Smooth muscle cell (in vitro differentiated cells): ENCODE measurements at regions not wholly inside any gene's neighbourhood (a gene's known extent, or its start where the extent isn't known, plus 50 kb on each side); places are given as distances from the start of the nearest gene placed in this dataset.

Experiments used
- DNase-seq: peaks from one replicate; lab custom pipeline; 2025; ENCODE audit not compliant: unreplicated experiment; lab: John Stamatoyannopoulos, UW
- H2AFZ ChIP-seq: fragments of 200-600 bp; sonication (generic); 2 replicates; pipeline ENCODE4 v1.6.0; 2016; ENCODE audit warnings: antibody characterized with exemption, low read depth, mild to moderate bottlenecking
- H3F3A ChIP-seq: fragments of 200-600 bp; sonication (generic); 2 replicates; pipeline ENCODE4 v1.6.0; 2017; ENCODE audit warnings: antibody characterized with exemption, low read depth
- H3K27ac ChIP-seq: fragments of 200-600 bp; sonication (generic); 2 replicates; pipeline ENCODE4 v1.5.1; 2016; ENCODE audit warnings: low read depth, mild to moderate bottlenecking
- H3K27me3 ChIP-seq: fragments of 200-600 bp; sonication (generic); 2 replicates; pipeline ENCODE4 v1.6.1; 2016; ENCODE audit warnings: low read depth, mild to moderate bottlenecking
- H3K36me3 ChIP-seq: fragments of 200-600 bp; sonication (generic); 2 replicates; pipeline ENCODE4 v1.5.1; 2016; ENCODE audit warnings: low read depth
- H3K4me1 ChIP-seq: fragments of 200-600 bp; sonication (generic); 2 replicates; pipeline ENCODE4 v1.5.1; 2016; ENCODE audit warnings: low read depth
- H3K4me2 ChIP-seq: fragments of 200-600 bp; sonication (generic); 2 replicates; pipeline ENCODE4 v1.6.0; 2016; ENCODE audit warnings: mild to moderate bottlenecking
- H3K4me3 ChIP-seq: fragments of 200-600 bp; sonication (generic); 2 replicates; pipeline ENCODE4 v1.5.1; 2016; ENCODE audit warnings: mild to moderate bottlenecking
- H3K79me2 ChIP-seq: fragments of 200-600 bp; sonication (generic); 2 replicates; pipeline ENCODE4 v1.6.0; 2016; ENCODE audit warnings: low read depth, mild to moderate bottlenecking
- H3K9ac ChIP-seq: fragments of 200-600 bp; sonication (generic); 2 replicates; pipeline ENCODE4 v1.6.0; 2016; ENCODE audit warnings: low read depth
- H3K9me3 ChIP-seq: fragments of 200-600 bp; sonication (generic); replicated peaks from 2 replicates; pipeline ENCODE4 v1.5.1; 2016; ENCODE audit warnings: low read depth
- H4K20me1 ChIP-seq: fragments of 200-600 bp; sonication (generic); 2 replicates; pipeline ENCODE4 v1.6.0; 2016; ENCODE audit warnings: low read depth
- CTCF ChIP-seq: fragments of 200-600 bp; sonication (generic); IDR thresholded peaks from 2 replicates; pipeline ENCODE4 v1.5.1; 2017; ENCODE audit warnings: borderline replicate concordance, mild to moderate bottlenecking, antibody characterized with exemption; ENCODE audit not compliant: insufficient read depth, poor library complexity, severe bottlenecking
- WGBS: methylation state at CpG from one replicate; pipeline ENCODE4 v1.1.7; 2016; ENCODE audit warnings: low lambda C conversion rate; 5-methylcytosine and 5-hydroxymethylcytosine counted together

- 96% methylated on average over 1 of the region's 1 CpG for WGBS
- Histone ChIP-seq H3K27ac (no peak overlapping the region), H3K4me1 (no peaks in the 10 kb centered on the region)
These were observed 93.6 kb upstream of the DEPDC1 start for GRCh38 chr1:68590473-68590872.

GRCh38 chr1:68594851-68595250 is 98.0 kb upstream of the DEPDC1 start:
- no peak overlapping the region for H3K4me2 ChIP-seq
- no peak overlapping the region for H2AFZ ChIP-seq
- DNase-seq, result no peak
- H3K9me3 ChIP-seq, result no peaks in the 10 kb centered on the region
- no peaks in the 10 kb centered on the region for H3F3A ChIP-seq
- H3K27me3 ChIP-seq, result no peaks in the 10 kb centered on the region
- H3K36me3 ChIP-seq, result no peaks in the 10 kb centered on the region
- no peak overlapping the region for H3K27ac ChIP-seq
- 88% methylated on average over 2 of the region's 2 CpGs for WGBS
- no peaks in the 10 kb centered on the region for H3K4me1 ChIP-seq
- H4K20me1 ChIP-seq, result no peaks in the 10 kb centered on the region
- no peak overlapping the region for H3K9ac ChIP-seq
- no peak overlapping the region for H3K4me3 ChIP-seq
- H3K79me2 ChIP-seq, result no peaks in the 10 kb centered on the region
- no peak for TF ChIP-seq CTCF

More at GRCh38 chr1:68590473-68590872, 93.6 kb upstream of the DEPDC1 start:
- no peak overlapping the region for H3K4me3 ChIP-seq
- no peaks in the 10 kb centered on the region for H3K36me3 ChIP-seq
- no peak overlapping the region for H3K9ac ChIP-seq
- DNase-seq, result no peak
- no peaks in the 10 kb centered on the region for H3K27me3 ChIP-seq
- no peaks in the 10 kb centered on the region for H3K9me3 ChIP-seq
- H3K4me2 ChIP-seq, result no peak overlapping the region
- H3F3A ChIP-seq, result no peaks in the 10 kb centered on the region
- H4K20me1 ChIP-seq, result no peaks in the 10 kb centered on the region
- no peak for TF ChIP-seq CTCF
- no peaks in the 10 kb centered on the region for H3K79me2 ChIP-seq
- no peak overlapping the region for H2AFZ ChIP-seq

- H2AFZ ChIP-seq, result no peak overlapping the region
- H3K79me2 ChIP-seq, result no peaks in the 10 kb centered on the region
- no peaks in the 10 kb centered on the region for H3K4me1 ChIP-seq
- H3K9ac ChIP-seq, result no peak overlapping the region
- no peaks in the 10 kb centered on the region for H3K36me3 ChIP-seq
- no peak overlapping the region for H3K27ac ChIP-seq
- no peak overlapping the region for H3K4me2 ChIP-seq
- H4K20me1 ChIP-seq, result no peaks in the 10 kb centered on the region
- peak; percentile 48 for TF ChIP-seq CTCF
- no peaks in the 10 kb centered on the region for H3K9me3 ChIP-seq
- no peaks in the 10 kb centered on the region for H3K27me3 ChIP-seq
- no peak for DNase-seq
- no peaks in the 10 kb centered on the region for H3F3A ChIP-seq
- H3K4me3 ChIP-seq, result no peak overlapping the region
- WGBS, result 48% methylated on average over 5 of the region's 5 CpGs
These were observed 103.3 kb upstream of the DEPDC1 start for GRCh38 chr1:68600049-68600661.

GRCh38 chr1:68608289-68608688 is 111.4 kb upstream of the DEPDC1 start:
- Histone ChIP-seq H3F3A (no peaks in the 10 kb centered on the region), H4K20me1 (no peaks in the 10 kb centered on the region), H3K79me2 (no peaks in the 10 kb centered on the region), H3K9me3 (peaks cover 3% of the 10 kb centered on the region), H3K27ac (no peak overlapping the region), H3K4me3 (no peak overlapping the region), H3K36me3 (no peaks in the 10 kb centered on the region), H3K4me2 (no peak overlapping the region), H3K27me3 (no peaks in the 10 kb centered on the region), H3K4me1 (no peaks in the 10 kb centered on the region), H2AFZ (no peak overlapping the region), H3K9ac (no peak overlapping the region)
- WGBS, result 100% methylated on average over 3 of the region's 3 CpGs
- TF ChIP-seq CTCF, result no peak
- no peak for DNase-seq
